K562 (cell line): ENCODE measurements at regions not wholly inside any gene's neighbourhood (a gene's known extent, or its start where the extent isn't known, plus 50 kb on each side); places are given as distances from the start of the nearest gene placed in this dataset.

Experiments
- ATAC-seq: fragments of 200-7000 bp; cut with Tn5 transposase; 3 replicates; pipeline ENCODE4 v1.9.1; 2020; ENCODE audit warnings: moderate library complexity
- BruUV-seq: library from RNA; stranded (reverse); fragments of 400-500 nt; replicated peaks from 2 replicates; lab custom pipeline; 2021; lab: Mats Ljungman, UMichigan
- CTCF ChIA-PET: fragments of 300-600 bp; formaldehyde crosslinking; extraction: SDS; loops from one replicate; lab custom pipeline; 2021; ENCODE audit warnings: low intra/inter-chr PET ratio; lab: Yijun Ruan, JAX
- POLR2A ChIA-PET: fragments of 300-600, 350-650 bp; sonication (Branson Sonifier 250); formaldehyde crosslinking; extraction: SDS; loops from one replicate; lab custom pipeline; 2021; ENCODE audit warnings: antibody characterized with exemption, inconsistent platforms; lab: Yijun Ruan, JAX
- DNase-seq, 4 experiments: peaks; one replicate each; pipeline versions ENCODE4 v3.0.0 to v3.0.0-alpha.2; 2011 to 2018; ENCODE audit warnings: low spot score in 3 of 4, mixed read lengths in 3 of 4; ENCODE audit errors: extremely low read depth in 1 of 4
- FAIRE-seq: peaks from 2 replicates; lab custom pipeline; 2011; peaks lifted over from hg19 to GRCh38; lab: Jason Lieb, UNC
- H2AFZ ChIP-seq: 2 replicates; pipeline ENCODE4 v1.6.0; 2011; ENCODE audit warnings: low read depth, low read length, control low read depth, inconsistent platforms
- H3K27ac ChIP-seq: fragments of 200-600 bp; 3 replicates; pipeline ENCODE4 v1.8.0; 2011; ENCODE audit warnings: low read depth, mild to moderate bottlenecking, control low read depth, inconsistent platforms, low read length, moderate library complexity, mixed read lengths; ENCODE audit errors: extremely low read depth
- H3K27me3 ChIP-seq, 2 experiments: fragments of 300-600 bp in 1 of 2; 2 replicates in 1 of 2; 3 replicates in 1 of 2; pipeline versions ENCODE4 v1.6.0 to v1.8.0; 2011; ENCODE audit warnings: inconsistent platforms in 2 of 2, low read length in 2 of 2, mild to moderate bottlenecking in 1 of 2, mixed read lengths in 1 of 2, moderate library complexity in 1 of 2; ENCODE audit not compliant: control insufficient read depth in 2 of 2, insufficient read depth in 2 of 2
- H3K36me3 ChIP-seq: fragments of 300-600 bp; 3 replicates; pipeline ENCODE4 v1.8.0; 2011; ENCODE audit warnings: mild to moderate bottlenecking, low read length, inconsistent platforms; ENCODE audit not compliant: control insufficient read depth, insufficient read depth
- H3K4me1 ChIP-seq, 2 experiments: fragments of 200-600 bp in 1 of 2; replicated peaks in 1 of 2; 2 replicates in 1 of 2; 3 replicates in 1 of 2; pipeline versions ENCODE4 v1.5.1 to v1.8.0; 2011; ENCODE audit warnings: inconsistent platforms in 2 of 2, low read length in 2 of 2, mild to moderate bottlenecking in 1 of 2, mixed read lengths in 1 of 2, moderate library complexity in 1 of 2; ENCODE audit not compliant: control insufficient read depth in 2 of 2, insufficient read depth in 2 of 2
- H3K4me2 ChIP-seq: 2 replicates; pipeline ENCODE4 v1.6.1; 2011; ENCODE audit warnings: low read length, control low read depth, inconsistent platforms, mixed read lengths; ENCODE audit not compliant: insufficient read depth
- H3K4me3 ChIP-seq: fragments of 200-600 bp; sonication (generic), shearing (Covaris generic); 2 replicates; pipeline ENCODE4 v1.5.1; 2016; ENCODE audit warnings: control low read depth, inconsistent platforms
- H3K79me2 ChIP-seq: fragments of 200-600 bp; 3 replicates; pipeline ENCODE4 v1.8.0; 2011; ENCODE audit warnings: low read length, inconsistent platforms; ENCODE audit not compliant: control insufficient read depth, insufficient read depth
- H3K9ac ChIP-seq, 2 experiments: 2 replicates each; pipeline versions ENCODE4 v1.6.0 to v1.6.1; 2011; ENCODE audit warnings: low read depth in 2 of 2, low read length in 2 of 2, control low read depth in 1 of 2, inconsistent platforms in 1 of 2, mild to moderate bottlenecking in 1 of 2, mixed read lengths in 1 of 2; ENCODE audit not compliant: insufficient read depth in 1 of 2
- H3K9me1 ChIP-seq: one replicate; pipeline ENCODE4 v1.6.0; 2011; ENCODE audit warnings: inconsistent platforms, mild to moderate bottlenecking, low read length, moderate library complexity; ENCODE audit not compliant: control insufficient read depth, insufficient read depth
- H3K9me3 ChIP-seq: replicated peaks from 2 replicates; pipeline ENCODE4 v1.5.1; 2011; ENCODE audit warnings: low read depth, low read length, inconsistent platforms; ENCODE audit not compliant: control insufficient read depth, insufficient read depth
- H4K20me1 ChIP-seq: replicated peaks from 2 replicates; pipeline ENCODE4 v1.6.1; 2011; ENCODE audit warnings: low read length, inconsistent platforms, mixed read lengths; ENCODE audit not compliant: control insufficient read depth, insufficient read depth
- ATF3 ChIP-seq, 2 experiments: fragments of 450-650 bp in 1 of 2; sonication (generic) in 1 of 2; formaldehyde crosslinking in 1 of 2; IDR thresholded peaks in 1 of 2; conservative IDR thresholded peaks in 1 of 2; 2 replicates each; pipeline versions ENCODE4 v1.6.1 to v1.8.1; 2016 to 2023; ENCODE audit warnings: mild to moderate bottlenecking in 2 of 2, moderate library complexity in 2 of 2, inconsistent platforms in 1 of 2, missing genetic modification reagents in 1 of 2
- BRF2 ChIP-seq: IDR thresholded peaks from 3 replicates; pipeline ENCODE4 v1.6.1; 2011; ENCODE audit warnings: borderline replicate concordance, mild to moderate bottlenecking; ENCODE audit not compliant: insufficient read length, insufficient read depth
- HDAC3 ChIP-seq: fragments of 450-650 bp; IDR thresholded peaks from 2 replicates; pipeline ENCODE4 v1.6.1; 2018; ENCODE audit warnings: borderline replicate concordance, mild to moderate bottlenecking, moderate library complexity; ENCODE audit not compliant: partially characterized antibody
- MECOM ChIP-seq: fragments of 250-450 bp; sonication (Bioruptor Pico); IDR thresholded peaks from 2 replicates; pipeline ENCODE4 v1.8.0; 2022; ENCODE audit warnings: inconsistent platforms
- MEIS2 ChIP-seq: fragments of 450-650 bp; IDR thresholded peaks from 2 replicates; pipeline ENCODE4 v1.6.1; 2014; ENCODE audit warnings: mild to moderate bottlenecking; ENCODE audit not compliant: partially characterized antibody
- RREB1 ChIP-seq: fragments of 250-450 bp; sonication (Bioruptor Pico); IDR thresholded peaks from 2 replicates; pipeline ENCODE4 v1.4.0; 2020
- WGBS: fragments of 100-300 bp; shearing (Covaris generic); methylation state at CpG from one replicate; pipeline ENCODE4 v1.1.6; 2016; ENCODE audit warnings: low coverage, mixed read lengths; ENCODE audit not compliant: insufficient coverage; ENCODE audit errors: missing lambda C conversion rate; 5-methylcytosine and 5-hydroxymethylcytosine counted together
- in situ Hi-C: fragments of 300-500 bp; cut with MboI; formaldehyde crosslinking; loops from 4 replicates; pipeline ENCODE4 v1.15.0; 2018; ENCODE audit warnings: inconsistent platforms, mixed read lengths
- intact Hi-C: fragments of 100-400 bp; cut with micrococcal nuclease; formaldehyde crosslinking; loops from 2 replicates; pipeline ENCODE4 v1.14.2; 2022

- Histone ChIP-seq H3K4me2 (no peak overlapping the region), H3K9ac (no peak overlapping the region)
Measured at GRCh38 chr7:136134503-136134902, 157.3 kb upstream of the MTPN start.

More at GRCh38 chr7:136134503-136134902, 157.3 kb upstream of the MTPN start:
- peak; percentile 19 for TF ChIP-seq MEIS2
- no peak for TF ChIP-seq BRF2
- TF ChIP-seq RREB1 (CRISPR knock-in tag) = no peak
- TF ChIP-seq MECOM = peak; percentile 55; the same call in 1 of the 2 replicates
- no peak for TF ChIP-seq HDAC3
- peak; percentile 18; the same call in 1 of the 2 replicates for TF ChIP-seq ATF3 (IDR thresholded peaks at IDR 0.05)
- no peak for TF ChIP-seq ATF3 (CRISPR knock-in tag; conservative IDR thresholded peaks at IDR 0.05)
- Histone ChIP-seq H3K27me3 (no peaks in the 10 kb centered on the region), H3K9me3 (no peaks in the 10 kb centered on the region), H4K20me1 (no peaks in the 10 kb centered on the region), H3K4me3 (no peak overlapping the region), H3K27ac (no peak overlapping the region), H3K79me2 (0 out of 3 replicates have a peak, but pooled peaks cover under 1% of the 10 kb centered on the region), H3K4me1 (no peaks in the 10 kb centered on the region), H2AFZ (no peak overlapping the region), H3K9me1 (no peaks in the 10 kb centered on the region), H3K36me3 (no peaks in the 10 kb centered on the region; the same call in 2 of the 3 replicates)
- ChIA-PET CTCF (no interaction called here), POLR2A (interaction anchor here (1.2 kb wide), 1 partner anchor 11 kb away, joined by 4 read pairs; no protein-coding TSS in a partner anchor)
- no peak for FAIRE-seq
- intact Hi-C loops (no loop called here), in situ Hi-C loops (no loop called here)
- WGBS = 40% methylated on average over 3 of the region's 3 CpGs
- DNase-seq = no peak
- BruUV-seq = no TSS peak
- ATAC-seq = peak; percentile 59
